OCI-LY7 (cell line): ENCODE measurements at regions not wholly inside any gene's neighbourhood (a gene's known extent, or its start where the extent isn't known, plus 50 kb on each side); places are given as distances from the start of the nearest gene placed in this dataset.

Source experiments
- BruUV-seq: library from RNA; stranded (reverse); fragments of 400-500 nt; replicated peaks from 2 replicates; lab custom pipeline; 2021; lab: Mats Ljungman, UMichigan
- CTCF ChIA-PET: fragments of 300-600 bp; sonication (Branson Sonifier 250); formaldehyde crosslinking; loops from one replicate; lab custom pipeline; 2022; ENCODE audit warnings: antibody characterized with exemption; ENCODE audit not compliant: unreplicated experiment; lab: Charles Lee
- POLR2A ChIA-PET: fragments of 300-600 bp; sonication (Branson Sonifier 250); formaldehyde crosslinking; loops from one replicate; lab custom pipeline; 2022; ENCODE audit warnings: antibody characterized with exemption; lab: Charles Lee
- DNase-seq: peaks from one replicate; pipeline ENCODE4 v3.0.0-alpha.2; 2015; ENCODE audit warnings: low spot score
- H2AFZ ChIP-seq: fragments of 200-600 bp; sonication (generic), shearing (Covaris generic); 2 replicates; pipeline ENCODE4 v1.6.1; 2014; ENCODE audit warnings: mild to moderate bottlenecking, antibody characterized with exemption, low read length, moderate library complexity
- H3K27ac ChIP-seq: fragments of 200-600 bp; sonication (generic); 2 replicates; pipeline ENCODE4 v1.5.1; 2014; ENCODE audit warnings: mixed run types, low read depth, mild to moderate bottlenecking, moderate library complexity, low read length, inconsistent platforms; ENCODE audit not compliant: poor library complexity, severe bottlenecking
- H3K36me3 ChIP-seq: fragments of 200-600 bp; sonication (generic); 2 replicates; pipeline ENCODE4 v1.6.1; 2014; ENCODE audit warnings: mild to moderate bottlenecking, antibody characterized with exemption, low read length, moderate library complexity, mixed read lengths; ENCODE audit not compliant: insufficient read depth
- H3K4me1 ChIP-seq: fragments of 200-600 bp; sonication (generic); 2 replicates; pipeline ENCODE4 v1.5.1; 2014; ENCODE audit warnings: mild to moderate bottlenecking, low read length; ENCODE audit not compliant: insufficient read depth, poor library complexity, severe bottlenecking
- H3K4me2 ChIP-seq: fragments of 200-600 bp; sonication (generic); 2 replicates; pipeline ENCODE4 v1.6.1; 2014; ENCODE audit warnings: mild to moderate bottlenecking, low read length
- H3K4me3 ChIP-seq: fragments of 200-600 bp; sonication (generic); 2 replicates; pipeline ENCODE4 v1.5.1; 2014; ENCODE audit warnings: mild to moderate bottlenecking, low read depth, low read length; ENCODE audit not compliant: poor library complexity, severe bottlenecking
- H3K79me2 ChIP-seq: fragments of 200-600 bp; sonication (generic); 2 replicates; pipeline ENCODE4 v1.6.1; 2016; ENCODE audit warnings: low read depth, mild to moderate bottlenecking, low read length, moderate library complexity, mixed read lengths; ENCODE audit not compliant: insufficient read depth
- H3K9me2 ChIP-seq: fragments of 200-600 bp; sonication (generic); 2 replicates; pipeline ENCODE4 v1.6.1; 2016; ENCODE audit warnings: mild to moderate bottlenecking, low read length, mixed read lengths; ENCODE audit not compliant: insufficient read depth
- H3K9me3 ChIP-seq: fragments of 200-600 bp; sonication (generic); 2 replicates; pipeline ENCODE4 v1.6.1; 2014; ENCODE audit warnings: mild to moderate bottlenecking, mixed run types, low read length, mixed read lengths
- H4K20me1 ChIP-seq: fragments of 200-600 bp; sonication (generic); 2 replicates; pipeline ENCODE4 v1.6.1; 2014; ENCODE audit warnings: mild to moderate bottlenecking, antibody characterized with exemption, low read length, moderate library complexity, mixed read lengths; ENCODE audit not compliant: insufficient read depth
- CTCF ChIP-seq: fragments of 200-600 bp; sonication (generic); conservative IDR thresholded peaks from 2 replicates; pipeline ENCODE4 v1.5.1; 2014; ENCODE audit warnings: mild to moderate bottlenecking, antibody characterized with exemption, low read length, moderate library complexity, mixed read lengths
- EZH2phosphoT487 ChIP-seq: fragments of 200-600 bp; sonication (generic); IDR thresholded peaks from 2 replicates; pipeline ENCODE4 v1.6.1; 2018; ENCODE audit warnings: low read depth, borderline replicate concordance, mild to moderate bottlenecking, mixed run types, antibody characterized with exemption, low read length, moderate library complexity, mixed read lengths
- intact Hi-C: fragments of 100-400 bp; cut with micrococcal nuclease; formaldehyde crosslinking; loops from one replicate; pipeline ENCODE4 v1.10.0; 2022; ENCODE audit not compliant: unreplicated experiment

DNA sequence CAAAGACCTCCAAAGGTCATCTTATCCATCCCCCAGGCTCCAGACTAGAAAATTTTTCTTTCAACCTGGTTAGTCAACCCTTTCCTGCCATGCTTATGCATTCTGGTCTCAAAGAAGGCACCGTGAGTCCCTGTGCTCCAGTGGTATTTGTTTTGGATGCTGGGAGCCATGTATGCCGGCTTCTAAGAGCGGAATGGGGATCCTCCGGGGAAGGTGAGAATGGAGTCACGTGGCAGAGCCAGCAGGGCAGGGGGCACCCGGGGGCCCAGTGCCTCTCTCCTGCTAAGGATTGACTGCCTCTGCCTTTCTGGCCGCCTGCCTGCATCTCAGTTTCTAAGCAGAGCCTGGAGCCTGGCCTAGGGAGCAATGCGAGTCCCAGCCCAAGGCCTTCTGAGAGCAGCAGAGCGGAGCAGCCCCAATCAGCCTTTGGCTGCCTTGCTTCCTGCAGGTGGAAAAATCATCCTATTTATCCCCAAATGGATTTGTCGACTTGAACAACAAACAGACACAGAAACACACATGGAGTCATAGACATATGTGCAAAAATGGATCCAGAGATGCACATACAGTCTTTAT lies 141.0 kb downstream of the PJA1 start:
- no peaks in the 10 kb centered on the region for H4K20me1 ChIP-seq
- H3K27ac ChIP-seq = no peak overlapping the region
- H3K9me3 ChIP-seq = no peaks in the 10 kb centered on the region
- H3K4me3 ChIP-seq = no peak overlapping the region
- CTCF ChIA-PET = no interaction called here
- no peak for TF ChIP-seq EZH2phosphoT487
- no peak for TF ChIP-seq CTCF
- intact Hi-C loops = no loop called here
- DNase-seq = no peak
- H2AFZ ChIP-seq = no peak overlapping the region
- POLR2A ChIA-PET = no interaction called here
- no peaks in the 10 kb centered on the region for H3K4me1 ChIP-seq
- no peak overlapping the region for H3K4me2 ChIP-seq
- H3K36me3 ChIP-seq = no peaks in the 10 kb centered on the region
- no TSS peak for BruUV-seq
- no peaks in the 10 kb centered on the region for H3K9me2 ChIP-seq
- H3K79me2 ChIP-seq = no peaks in the 10 kb centered on the region

- Histone ChIP-seq H3K9me3 (no peaks in the 10 kb centered on the region), H3K79me2 (no peaks in the 10 kb centered on the region), H3K4me3 (no peak overlapping the region), H3K27ac (no peak overlapping the region), H3K4me1 (no peaks in the 10 kb centered on the region), H3K36me3 (no peaks in the 10 kb centered on the region), H3K9me2 (no peaks in the 10 kb centered on the region), H2AFZ (no peak overlapping the region), H4K20me1 (no peaks in the 10 kb centered on the region), H3K4me2 (no peak overlapping the region)
- CTCF ChIA-PET = no interaction called here
- DNase-seq = no peak
- no TSS peak for BruUV-seq
- intact Hi-C loops = no loop called here
- POLR2A ChIA-PET = no interaction called here
- TF ChIP-seq EZH2phosphoT487 = no peak
Measured at GRCh38 chrX:69022430-69022829, 142.8 kb downstream of the PJA1 start.

GRCh38 chrX:69021141-69021960 lies 143.9 kb downstream of the PJA1 start:
- H3K4me3 ChIP-seq = no peak overlapping the region
- DNase-seq = no peak

More at GRCh38 chrX:69021141-69021960, 143.9 kb downstream of the PJA1 start:
- no peaks in the 10 kb centered on the region for H3K4me1 ChIP-seq
- no peak for TF ChIP-seq CTCF
- no peak for TF ChIP-seq EZH2phosphoT487
- no peaks in the 10 kb centered on the region for H3K9me2 ChIP-seq
- H3K4me2 ChIP-seq = no peak overlapping the region
- ChIA-PET POLR2A (no interaction called here), CTCF (no interaction called here)
- no peaks in the 10 kb centered on the region for H3K79me2 ChIP-seq
- no peak overlapping the region for H2AFZ ChIP-seq
- no peaks in the 10 kb centered on the region for H4K20me1 ChIP-seq
- H3K9me3 ChIP-seq = no peaks in the 10 kb centered on the region
- BruUV-seq = no TSS peak
- intact Hi-C loops = no loop called here
- H3K36me3 ChIP-seq = no peaks in the 10 kb centered on the region
- no peak overlapping the region for H3K27ac ChIP-seq
